ENCODE measurements at regions not wholly inside any gene's neighbourhood (a gene's known extent, or its start where the extent isn't known, plus 50 kb on each side); places are given as distances from the start of the nearest gene placed in this dataset.

DNA sequence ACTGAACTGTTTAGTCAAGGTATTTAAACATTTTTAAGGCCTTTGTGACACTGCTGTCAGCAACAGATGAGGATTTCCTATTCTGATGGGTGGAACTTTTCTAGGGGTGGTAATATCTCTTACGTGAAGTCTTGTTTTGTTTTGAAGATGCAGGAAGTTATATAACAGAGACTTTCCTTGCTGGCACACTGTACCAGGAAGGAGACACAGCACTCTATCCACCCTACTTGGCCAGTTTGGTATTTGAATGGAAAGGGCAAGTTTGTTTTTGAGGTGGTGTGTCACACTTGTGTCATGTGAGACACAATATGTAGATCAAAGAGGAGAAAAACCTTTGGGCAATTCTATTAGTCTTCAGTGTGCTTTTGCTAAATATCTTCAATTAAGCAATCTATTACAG is 51.6 kb upstream of the SRP54 start:
- no peak for ATAC-seq
- TF ChIP-seq ZNF565 (CRISPR knock-in tag; conservative IDR thresholded peaks at IDR 0.05; ENCODE audit: low read depth) (no peak), ISL1 (CRISPR knock-in tag; IDR thresholded peaks at IDR 0.05) (no peak), CSDC2 (CRISPR knock-in tag; IDR thresholded peaks at IDR 0.05) (no peak), SNAI2 (CRISPR knock-in tag; IDR thresholded peaks at IDR 0.05) (no peak), BACH2 (CRISPR knock-in tag; IDR thresholded peaks at IDR 0.05; ENCODE audit: borderline replicate concordance) (no peak), TOX (CRISPR knock-in tag; IDR thresholded peaks at IDR 0.05; ENCODE audit: borderline replicate concordance) (no peak), ARNTL (CRISPR knock-in tag; IDR thresholded peaks at IDR 0.05; ENCODE audit: borderline replicate concordance, low read depth) (no peak), ZFP30 (CRISPR knock-in tag; IDR thresholded peaks at IDR 0.05) (no peak), ZNF8 (CRISPR knock-in tag; IDR thresholded peaks at IDR 0.05) (no peak), ZNF70 (CRISPR knock-in tag; IDR thresholded peaks at IDR 0.05) (no peak), CSRNP3 (CRISPR knock-in tag; IDR thresholded peaks at IDR 0.05) (no peak), PPARA (CRISPR knock-in tag; IDR thresholded peaks at IDR 0.05; ENCODE audit: borderline replicate concordance) (no peak), OSR1 (CRISPR knock-in tag; IDR thresholded peaks at IDR 0.05) (no peak), ZC3H10 (CRISPR knock-in tag; IDR thresholded peaks at IDR 0.05) (no peak), ESRRG (CRISPR knock-in tag; IDR thresholded peaks at IDR 0.05) (no peak), TCF4 (CRISPR knock-in tag; IDR thresholded peaks at IDR 0.05; ENCODE audit: borderline replicate concordance) (no peak)
- TF ChIP-seq, protein P1, sequence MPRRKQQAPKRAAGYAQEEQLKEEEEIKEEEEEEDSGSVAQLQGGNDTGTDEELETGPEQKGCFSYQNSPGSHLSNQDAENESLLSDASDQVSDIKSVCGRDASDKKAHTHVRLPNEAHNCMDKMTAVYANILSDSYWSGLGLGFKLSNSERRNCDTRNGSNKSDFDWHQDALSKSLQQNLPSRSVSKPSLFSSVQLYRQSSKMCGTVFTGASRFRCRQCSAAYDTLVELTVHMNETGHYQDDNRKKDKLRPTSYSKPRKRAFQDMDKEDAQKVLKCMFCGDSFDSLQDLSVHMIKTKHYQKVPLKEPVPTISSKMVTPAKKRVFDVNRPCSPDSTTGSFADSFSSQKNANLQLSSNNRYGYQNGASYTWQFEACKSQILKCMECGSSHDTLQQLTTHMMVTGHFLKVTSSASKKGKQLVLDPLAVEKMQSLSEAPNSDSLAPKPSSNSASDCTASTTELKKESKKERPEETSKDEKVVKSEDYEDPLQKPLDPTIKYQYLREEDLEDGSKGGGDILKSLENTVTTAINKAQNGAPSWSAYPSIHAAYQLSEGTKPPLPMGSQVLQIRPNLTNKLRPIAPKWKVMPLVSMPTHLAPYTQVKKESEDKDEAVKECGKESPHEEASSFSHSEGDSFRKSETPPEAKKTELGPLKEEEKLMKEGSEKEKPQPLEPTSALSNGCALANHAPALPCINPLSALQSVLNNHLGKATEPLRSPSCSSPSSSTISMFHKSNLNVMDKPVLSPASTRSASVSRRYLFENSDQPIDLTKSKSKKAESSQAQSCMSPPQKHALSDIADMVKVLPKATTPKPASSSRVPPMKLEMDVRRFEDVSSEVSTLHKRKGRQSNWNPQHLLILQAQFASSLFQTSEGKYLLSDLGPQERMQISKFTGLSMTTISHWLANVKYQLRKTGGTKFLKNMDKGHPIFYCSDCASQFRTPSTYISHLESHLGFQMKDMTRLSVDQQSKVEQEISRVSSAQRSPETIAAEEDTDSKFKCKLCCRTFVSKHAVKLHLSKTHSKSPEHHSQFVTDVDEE (CRISPR knock-in tag; IDR thresholded peaks at IDR 0.05) = no peak
- TF ChIP-seq, protein P2, sequence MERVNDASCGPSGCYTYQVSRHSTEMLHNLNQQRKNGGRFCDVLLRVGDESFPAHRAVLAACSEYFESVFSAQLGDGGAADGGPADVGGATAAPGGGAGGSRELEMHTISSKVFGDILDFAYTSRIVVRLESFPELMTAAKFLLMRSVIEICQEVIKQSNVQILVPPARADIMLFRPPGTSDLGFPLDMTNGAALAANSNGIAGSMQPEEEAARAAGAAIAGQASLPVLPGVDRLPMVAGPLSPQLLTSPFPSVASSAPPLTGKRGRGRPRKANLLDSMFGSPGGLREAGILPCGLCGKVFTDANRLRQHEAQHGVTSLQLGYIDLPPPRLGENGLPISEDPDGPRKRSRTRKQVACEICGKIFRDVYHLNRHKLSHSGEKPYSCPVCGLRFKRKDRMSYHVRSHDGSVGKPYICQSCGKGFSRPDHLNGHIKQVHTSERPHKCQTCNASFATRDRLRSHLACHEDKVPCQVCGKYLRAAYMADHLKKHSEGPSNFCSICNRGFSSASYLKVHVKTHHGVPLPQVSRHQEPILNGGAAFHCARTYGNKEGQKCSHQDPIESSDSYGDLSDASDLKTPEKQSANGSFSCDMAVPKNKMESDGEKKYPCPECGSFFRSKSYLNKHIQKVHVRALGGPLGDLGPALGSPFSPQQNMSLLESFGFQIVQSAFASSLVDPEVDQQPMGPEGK (CRISPR knock-in tag; IDR thresholded peaks at IDR 0.05; ENCODE audit: borderline replicate concordance) = no peak
- TF ChIP-seq, protein P3, sequence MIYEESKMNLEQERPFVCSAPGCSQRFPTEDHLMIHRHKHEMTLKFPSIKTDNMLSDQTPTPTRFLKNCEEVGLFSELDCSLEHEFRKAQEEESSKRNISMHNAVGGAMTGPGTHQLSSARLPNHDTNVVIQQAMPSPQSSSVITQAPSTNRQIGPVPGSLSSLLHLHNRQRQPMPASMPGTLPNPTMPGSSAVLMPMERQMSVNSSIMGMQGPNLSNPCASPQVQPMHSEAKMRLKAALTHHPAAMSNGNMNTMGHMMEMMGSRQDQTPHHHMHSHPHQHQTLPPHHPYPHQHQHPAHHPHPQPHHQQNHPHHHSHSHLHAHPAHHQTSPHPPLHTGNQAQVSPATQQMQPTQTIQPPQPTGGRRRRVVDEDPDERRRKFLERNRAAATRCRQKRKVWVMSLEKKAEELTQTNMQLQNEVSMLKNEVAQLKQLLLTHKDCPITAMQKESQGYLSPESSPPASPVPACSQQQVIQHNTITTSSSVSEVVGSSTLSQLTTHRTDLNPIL (CRISPR knock-in tag; IDR thresholded peaks at IDR 0.05; ENCODE audit: low read depth) = no peak

GRCh38 chr14:34930591-34931091 is 52.2 kb upstream of the SRP54 start:
- ATAC-seq = no peak

More at GRCh38 chr14:34930591-34931091, 52.2 kb upstream of the SRP54 start:
- TF ChIP-seq PPARA (CRISPR knock-in tag; IDR thresholded peaks at IDR 0.05; ENCODE audit: borderline replicate concordance) (no peak), OSR1 (CRISPR knock-in tag; IDR thresholded peaks at IDR 0.05) (no peak), CSDC2 (CRISPR knock-in tag; IDR thresholded peaks at IDR 0.05) (no peak), ESRRG (CRISPR knock-in tag; IDR thresholded peaks at IDR 0.05) (no peak), ZNF565 (CRISPR knock-in tag; conservative IDR thresholded peaks at IDR 0.05; ENCODE audit: low read depth) (no peak), ZNF70 (CRISPR knock-in tag; IDR thresholded peaks at IDR 0.05) (no peak), BACH2 (CRISPR knock-in tag; IDR thresholded peaks at IDR 0.05; ENCODE audit: borderline replicate concordance) (no peak), ZNF8 (CRISPR knock-in tag; IDR thresholded peaks at IDR 0.05) (no peak), ZC3H10 (CRISPR knock-in tag; IDR thresholded peaks at IDR 0.05) (no peak)
- TF ChIP-seq, protein P2 (CRISPR knock-in tag; IDR thresholded peaks at IDR 0.05; ENCODE audit: borderline replicate concordance) = no peak

Measured in SK-N-SH treated with all-trans-retinoic acid at 6 μM for 48 hours (cell line).